ENCODE measurements at regions not wholly inside any gene's neighbourhood (a gene's known extent, or its start where the extent isn't known, plus 50 kb on each side); places are given as distances from the start of the nearest gene placed in this dataset.
A peak's percentile ranks its signal among the peaks of the same experiment; 100 is the strongest.

DNA sequence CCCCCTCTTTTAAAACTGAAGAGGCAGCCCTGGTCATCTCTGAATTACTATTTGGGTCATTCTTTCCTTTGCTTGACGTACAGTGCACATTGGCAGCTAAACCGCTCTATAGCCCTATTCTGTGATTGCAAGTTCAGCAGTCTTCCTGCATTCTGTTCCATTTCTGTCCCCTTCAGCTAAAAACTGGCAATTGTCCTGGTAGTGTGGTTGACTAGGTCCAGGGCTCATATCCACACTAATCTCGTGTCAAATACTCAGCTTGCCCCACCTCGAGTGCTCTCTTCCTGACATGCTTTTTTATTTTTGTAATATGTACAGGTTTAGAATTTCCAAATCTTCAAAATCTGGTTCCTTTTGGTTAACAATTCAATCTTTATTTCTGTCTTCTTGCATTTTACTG lies 282.1 kb downstream of the THBS2 start:
- Mint-ChIP-seq H3K4me3 (ENCODE audit: unreplicated experiment) (no peak overlapping the region), H3K27me3 (ENCODE audit: insufficient read depth, unreplicated experiment) (peaks cover 15% of the 10 kb centered on the region), H3K4me1 (ENCODE audit: low read depth, unreplicated experiment) (no peaks in the 10 kb centered on the region), H3K27ac (ENCODE audit: unreplicated experiment) (no peak overlapping the region), H3K9me3 (ENCODE audit: unreplicated experiment) (no peaks in the 10 kb centered on the region), H3K36me3 (ENCODE audit: insufficient read depth, unreplicated experiment) (no peaks in the 10 kb centered on the region)
- DNase-seq, result no peak
- TF ChIP-seq, protein P1, sequence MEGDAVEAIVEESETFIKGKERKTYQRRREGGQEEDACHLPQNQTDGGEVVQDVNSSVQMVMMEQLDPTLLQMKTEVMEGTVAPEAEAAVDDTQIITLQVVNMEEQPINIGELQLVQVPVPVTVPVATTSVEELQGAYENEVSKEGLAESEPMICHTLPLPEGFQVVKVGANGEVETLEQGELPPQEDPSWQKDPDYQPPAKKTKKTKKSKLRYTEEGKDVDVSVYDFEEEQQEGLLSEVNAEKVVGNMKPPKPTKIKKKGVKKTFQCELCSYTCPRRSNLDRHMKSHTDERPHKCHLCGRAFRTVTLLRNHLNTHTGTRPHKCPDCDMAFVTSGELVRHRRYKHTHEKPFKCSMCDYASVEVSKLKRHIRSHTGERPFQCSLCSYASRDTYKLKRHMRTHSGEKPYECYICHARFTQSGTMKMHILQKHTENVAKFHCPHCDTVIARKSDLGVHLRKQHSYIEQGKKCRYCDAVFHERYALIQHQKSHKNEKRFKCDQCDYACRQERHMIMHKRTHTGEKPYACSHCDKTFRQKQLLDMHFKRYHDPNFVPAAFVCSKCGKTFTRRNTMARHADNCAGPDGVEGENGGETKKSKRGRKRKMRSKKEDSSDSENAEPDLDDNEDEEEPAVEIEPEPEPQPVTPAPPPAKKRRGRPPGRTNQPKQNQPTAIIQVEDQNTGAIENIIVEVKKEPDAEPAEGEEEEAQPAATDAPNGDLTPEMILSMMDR (IDR thresholded peaks at IDR 0.05; ENCODE audit: insufficient read depth in 1 of 2, low read depth in 1 of 2, low read length in 1 of 2, severe bottlenecking in 1 of 2, unreplicated experiment in 1 of 2), result no peak
- CTCF ChIA-PET, result interaction anchor here (0.6 kb wide), 1 partner anchor 80 kb away, joined by 3 read pairs; no protein-coding TSS in a partner anchor
- POLR2A ChIA-PET, result no interaction called here
- H3K27me3 ChIP-seq (replicated peaks; ENCODE audit: control insufficient read depth, insufficient read depth, low read length), result no peaks in the 10 kb centered on the region
- intact Hi-C loops (cut with micrococcal nuclease; ENCODE audit: unreplicated experiment), result no loop called here
- no peaks in the 10 kb centered on the region for H3K9me3 ChIP-seq
- BruUV-seq (replicated peaks), result no TSS peak
- no peaks in the 10 kb centered on the region for H3K4me1 ChIP-seq
- no peaks in the 10 kb centered on the region for H3K36me3 ChIP-seq (ENCODE audit: control insufficient read depth, insufficient read depth, low read length)
- no peak overlapping the region for H3K4me3 ChIP-seq (ENCODE audit: low read depth, low read length)

DNA sequence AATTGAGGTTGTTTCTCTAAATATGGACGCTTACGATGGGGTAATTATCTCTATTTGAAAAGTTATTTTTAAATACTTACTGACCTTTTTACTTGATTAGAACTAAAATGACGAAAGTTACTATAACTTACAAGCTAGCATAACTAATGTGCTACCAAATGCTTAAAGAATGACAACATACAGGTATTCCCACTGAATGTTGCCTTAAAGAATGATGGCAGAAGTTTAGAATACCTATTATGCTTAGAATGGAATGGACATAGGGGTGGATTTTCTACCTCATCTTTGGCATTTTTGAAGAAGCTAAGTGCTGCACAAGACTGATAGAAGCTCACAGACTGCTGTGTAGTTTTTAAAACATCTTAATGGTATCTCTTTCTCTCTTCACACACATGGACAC lies 284.8 kb downstream of the THBS2 start:
- Mint-ChIP-seq H3K27ac (ENCODE audit: unreplicated experiment) (no peak overlapping the region), H3K4me1 (ENCODE audit: low read depth, unreplicated experiment) (no peaks in the 10 kb centered on the region)
- no TSS peak for BruUV-seq (replicated peaks)

DNA sequence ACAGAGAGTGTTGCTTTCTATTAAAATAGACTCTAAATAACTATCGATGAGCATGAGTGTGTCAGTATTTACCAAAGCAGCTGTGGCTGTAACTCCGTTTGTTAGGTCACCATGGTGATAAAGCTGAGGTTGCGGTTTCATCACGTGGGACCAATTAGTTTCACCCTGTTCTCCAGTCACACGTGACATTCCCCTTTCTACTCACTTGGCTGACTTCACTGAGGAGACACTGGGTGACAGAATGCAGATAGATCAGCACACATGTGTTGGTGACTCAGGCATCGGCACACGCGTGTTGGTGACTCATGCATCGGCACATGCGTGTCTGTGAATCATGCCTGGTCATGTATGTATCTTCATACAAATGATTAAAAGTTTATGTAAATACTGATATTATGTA lies 285.4 kb downstream of the THBS2 start:
- Mint-ChIP-seq H3K27ac (ENCODE audit: unreplicated experiment) (peak overlapping the region; percentile 61), H3K27me3 (ENCODE audit: insufficient read depth, unreplicated experiment) (peaks cover 11% of the 10 kb centered on the region), H3K4me1 (ENCODE audit: low read depth, unreplicated experiment) (no peaks in the 10 kb centered on the region), H3K9me3 (ENCODE audit: unreplicated experiment) (no peaks in the 10 kb centered on the region), H3K36me3 (ENCODE audit: insufficient read depth, unreplicated experiment) (no peaks in the 10 kb centered on the region), H3K4me3 (ENCODE audit: unreplicated experiment) (no peak overlapping the region)
- Histone ChIP-seq H3K4me1 (no peaks in the 10 kb centered on the region), H3K9me3 (no peaks in the 10 kb centered on the region), H3K4me3 (ENCODE audit: low read depth, low read length) (no peak overlapping the region), H3K27me3 (replicated peaks; ENCODE audit: control insufficient read depth, insufficient read depth, low read length) (no peaks in the 10 kb centered on the region), H3K36me3 (ENCODE audit: control insufficient read depth, insufficient read depth, low read length) (no peaks in the 10 kb centered on the region)
- DNase-seq, result peak in 1 of 2 experiments; percentile 50
- ChIA-PET POLR2A (no interaction called here), CTCF (no interaction called here)
- no TSS peak for BruUV-seq (replicated peaks)
- TF ChIP-seq, protein P1 (IDR thresholded peaks at IDR 0.05; ENCODE audit: insufficient read depth in 1 of 2, low read depth in 1 of 2, low read length in 1 of 2, severe bottlenecking in 1 of 2, unreplicated experiment in 1 of 2), result no peak
- intact Hi-C loops (cut with micrococcal nuclease; ENCODE audit: unreplicated experiment), result no loop called here

More for the DNA sequence above, 284.8 kb downstream of the THBS2 start:
- H3K27me3 Mint-ChIP-seq (ENCODE audit: insufficient read depth, unreplicated experiment), result peaks cover 11% of the 10 kb centered on the region
- no peaks in the 10 kb centered on the region for H3K9me3 ChIP-seq
- no peak overlapping the region for H3K4me3 Mint-ChIP-seq (ENCODE audit: unreplicated experiment)
- no peak overlapping the region for H3K4me3 ChIP-seq (ENCODE audit: low read depth, low read length)
- no peaks in the 10 kb centered on the region for H3K9me3 Mint-ChIP-seq (ENCODE audit: unreplicated experiment)
- TF ChIP-seq, protein P1 (IDR thresholded peaks at IDR 0.05; ENCODE audit: insufficient read depth in 1 of 2, low read depth in 1 of 2, low read length in 1 of 2, severe bottlenecking in 1 of 2, unreplicated experiment in 1 of 2), result no peak
- intact Hi-C loops (cut with micrococcal nuclease; ENCODE audit: unreplicated experiment), result no loop called here
- H3K4me1 ChIP-seq, result no peaks in the 10 kb centered on the region
- POLR2A ChIA-PET, result no interaction called here
- no peaks in the 10 kb centered on the region for H3K36me3 Mint-ChIP-seq (ENCODE audit: insufficient read depth, unreplicated experiment)
- no peaks in the 10 kb centered on the region for H3K36me3 ChIP-seq (ENCODE audit: control insufficient read depth, insufficient read depth, low read length)
- CTCF ChIA-PET, result no interaction called here
- DNase-seq, result no peak
- H3K27me3 ChIP-seq (replicated peaks; ENCODE audit: control insufficient read depth, insufficient read depth, low read length), result no peaks in the 10 kb centered on the region
